ENCODE measurements at regions not wholly inside any gene's neighbourhood (a gene's known extent, or its start where the extent isn't known, plus 50 kb on each side); places are given as distances from the start of the nearest gene placed in this dataset.
"Not testable (repeated sequence)": the region's sequence is repeated elsewhere in the genome, so short reads cannot be mapped to it uniquely, and the experiment has no call there.

- DNase-seq, result no peak
Measured at GRCh38 chr1:218494449-218494852, 149.3 kb downstream of the TGFB2 start.

DNA sequence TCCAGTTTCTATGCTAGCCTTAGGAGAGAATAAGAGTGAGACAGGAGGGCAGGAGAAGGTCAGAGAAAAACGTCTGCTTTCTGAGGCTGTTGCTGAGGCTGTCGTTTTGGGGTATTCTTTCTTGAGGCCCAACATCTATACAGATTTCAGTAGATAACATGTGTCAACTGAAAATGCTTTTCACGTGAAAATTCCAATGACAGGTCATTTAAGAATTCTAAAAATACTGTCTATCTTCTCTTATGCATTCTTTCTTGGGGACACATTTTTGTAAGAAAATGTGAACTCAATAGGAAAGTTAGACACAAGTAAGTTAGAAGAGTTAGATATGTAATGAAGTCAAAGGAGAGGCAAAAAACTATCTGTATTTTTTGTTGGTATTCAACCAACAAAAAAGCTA is 150.8 kb downstream of the TGFB2 start:
- DNase-seq, result no peak

DNA sequence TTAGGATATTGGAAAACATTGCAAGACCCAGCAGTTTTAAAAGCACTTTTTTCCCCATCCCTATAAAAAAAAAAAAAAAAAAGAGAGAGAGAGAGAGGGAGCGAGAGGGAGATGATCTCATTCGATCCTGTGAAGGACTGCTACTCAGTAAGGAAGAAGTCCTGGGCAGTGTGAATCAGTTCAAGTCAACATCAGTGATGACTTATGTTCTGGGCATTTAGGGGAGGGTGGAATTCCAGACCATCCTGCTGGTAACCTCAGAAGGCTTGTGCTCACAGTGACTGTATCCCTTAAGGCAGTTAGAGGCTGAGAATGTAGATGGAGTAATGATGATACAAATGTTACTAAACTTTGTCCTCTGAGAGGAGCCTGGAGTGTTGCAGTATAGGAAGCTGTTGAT is 151.4 kb downstream of the TGFB2 start:
- no peak for DNase-seq

- no peak for DNase-seq
Measured at GRCh38 chr1:218498056-218498938, 153.2 kb downstream of the TGFB2 start.

DNA sequence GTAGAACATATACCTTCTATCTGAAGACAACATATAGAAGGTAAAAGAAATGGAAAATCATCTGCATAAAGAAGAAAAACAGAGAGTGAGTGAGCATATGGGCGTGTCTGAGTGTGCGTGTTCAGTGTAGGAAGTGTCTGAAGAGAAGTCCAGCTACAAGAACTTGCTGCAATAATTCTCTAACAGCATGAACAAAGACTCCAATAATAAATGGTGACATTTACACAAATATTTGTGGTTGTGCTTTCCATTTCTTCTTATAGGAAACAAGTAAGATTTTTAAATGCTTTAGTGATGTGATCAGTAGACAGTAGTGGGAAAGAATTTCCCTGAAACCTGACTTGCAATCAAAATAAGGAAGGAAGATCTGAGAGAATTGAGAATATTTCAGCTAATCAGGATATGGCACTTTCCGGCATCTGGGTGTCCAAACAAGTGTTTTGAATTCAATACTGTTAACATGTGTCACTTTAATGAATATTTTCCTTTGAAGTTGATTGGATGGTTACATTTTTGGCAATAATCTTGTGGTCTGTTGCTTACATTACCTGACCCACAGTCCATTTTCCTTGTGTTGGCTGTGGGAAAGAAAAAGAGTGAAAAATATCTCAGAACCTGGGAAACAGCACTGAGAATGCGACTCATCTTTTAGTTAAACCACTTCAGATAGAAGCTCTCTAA is 154.0 kb downstream of the TGFB2 start:
- no peak for DNase-seq

DNA sequence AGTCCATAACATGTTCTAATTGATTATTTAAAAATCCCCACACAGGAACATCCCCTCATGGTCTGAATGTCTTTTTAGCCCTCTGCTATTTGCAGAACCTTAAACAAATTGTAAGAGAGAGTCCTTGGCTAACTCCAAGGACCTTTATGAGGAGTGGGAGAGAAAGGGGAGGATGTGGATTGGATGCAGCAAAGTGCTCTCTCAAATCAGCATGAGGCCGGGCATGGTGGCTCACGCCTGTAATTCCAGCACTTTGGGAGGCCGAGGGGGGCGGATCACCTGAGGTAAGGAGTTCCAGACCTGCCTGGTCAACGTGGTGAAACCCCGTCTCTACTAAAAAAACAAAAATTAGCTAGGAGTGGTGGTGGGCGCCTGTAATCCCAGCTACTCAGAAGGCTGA is 154.8 kb downstream of the TGFB2 start:
- no peak for DNase-seq

- no peak for DNase-seq
Measured at GRCh38 chr1:218501161-218501560, 156.0 kb downstream of the TGFB2 start.

GRCh38 chr1:218502383-218502782 is 157.2 kb downstream of the TGFB2 start:
- DNase-seq, result no peak

- no peak for DNase-seq
Measured at GRCh38 chr1:218503102-218503501, 158.0 kb downstream of the TGFB2 start.

DNA sequence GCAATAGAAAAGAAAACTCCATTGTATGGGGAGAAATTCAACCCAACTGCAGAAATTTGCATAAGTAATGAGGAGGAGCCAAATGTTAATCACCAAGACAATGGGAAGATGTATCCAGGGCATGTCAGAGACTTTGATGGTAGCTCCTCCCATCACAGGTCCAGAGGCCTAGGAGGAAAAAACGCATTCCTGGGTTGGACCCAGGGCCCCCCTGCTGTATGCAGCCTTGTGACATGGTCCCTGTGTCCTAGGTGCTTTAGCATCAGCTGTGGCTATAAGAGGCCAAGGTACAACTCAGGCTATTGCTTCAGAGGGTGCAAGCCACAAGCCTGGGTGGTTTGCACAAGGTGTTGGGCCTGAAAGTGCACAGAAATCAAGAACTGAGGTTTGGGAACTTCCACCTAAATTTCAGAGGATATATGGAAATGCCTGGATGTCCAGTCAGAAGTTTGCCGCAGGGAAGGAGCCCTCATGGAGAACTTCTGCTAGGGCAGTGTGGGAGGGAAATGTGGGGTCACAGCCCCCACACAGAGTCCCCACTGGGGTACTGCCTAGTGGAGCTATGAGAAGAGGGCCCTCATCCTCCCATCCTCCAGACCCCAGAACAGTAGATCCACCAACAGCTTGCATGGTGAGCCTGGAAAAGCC is 162.3 kb downstream of the TGFB2 start:
- DNase-seq, result no peak

DNA sequence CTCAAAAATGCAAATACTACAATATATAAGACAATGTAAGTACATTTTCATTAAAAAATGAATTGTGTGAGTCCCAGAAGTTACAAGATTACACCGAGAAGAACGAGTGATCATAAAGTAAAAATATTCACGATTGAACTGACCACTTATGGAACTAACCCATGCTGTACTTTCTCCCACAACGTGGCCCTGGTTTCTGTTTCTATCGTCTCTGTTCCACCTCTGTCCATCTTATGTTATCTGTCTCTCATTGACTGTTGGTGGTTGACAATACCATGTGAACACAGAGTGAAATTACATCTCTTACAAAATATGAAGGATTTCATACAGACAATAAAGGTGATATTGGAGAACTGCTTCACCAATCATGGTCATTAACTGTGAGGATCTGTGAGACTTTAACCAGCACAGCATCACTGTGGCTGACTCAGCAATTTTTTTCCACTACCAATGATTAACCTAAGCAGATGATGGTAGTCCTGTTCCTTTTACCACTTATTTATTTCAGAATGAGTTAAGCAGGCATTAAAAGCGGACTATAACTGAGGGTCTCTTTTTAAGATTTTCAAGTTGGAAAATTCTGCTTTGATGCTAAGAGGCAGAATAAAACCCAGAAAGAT is 165.1 kb downstream of the TGFB2 start:
- no peak for DNase-seq

- DNase-seq, result no peak
Measured at GRCh38 chr1:218513328-218513727, 168.2 kb downstream of the TGFB2 start.

- no peak for DNase-seq
Measured at GRCh38 chr1:218514689-218515088, 169.6 kb downstream of the TGFB2 start.

GRCh38 chr1:218516526-218516925 is 171.4 kb downstream of the TGFB2 start:
- DNase-seq, result no peak

DNA sequence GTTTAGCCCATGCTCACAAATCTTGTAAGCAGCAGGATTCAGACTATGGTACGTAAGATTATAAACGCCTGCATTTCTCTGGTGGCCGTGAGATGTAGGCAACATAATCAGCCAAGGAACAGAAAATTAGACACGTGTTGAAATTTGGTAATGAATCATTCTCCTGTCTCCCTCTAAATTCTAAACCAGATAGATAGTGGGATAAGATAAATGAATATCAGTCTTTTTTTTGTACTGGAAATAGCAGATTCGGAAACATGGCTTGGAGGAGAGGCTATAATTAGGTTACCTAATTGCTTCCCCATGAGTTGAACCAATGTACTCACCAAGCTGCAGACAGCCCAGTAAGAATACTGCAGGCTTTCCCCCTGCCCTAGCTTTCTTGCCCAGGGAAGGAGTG is 172.3 kb downstream of the TGFB2 start:
- no peak for DNase-seq

- no peak for DNase-seq
Measured at GRCh38 chr1:218518216-218518740, 173.1 kb downstream of the TGFB2 start.

DNA sequence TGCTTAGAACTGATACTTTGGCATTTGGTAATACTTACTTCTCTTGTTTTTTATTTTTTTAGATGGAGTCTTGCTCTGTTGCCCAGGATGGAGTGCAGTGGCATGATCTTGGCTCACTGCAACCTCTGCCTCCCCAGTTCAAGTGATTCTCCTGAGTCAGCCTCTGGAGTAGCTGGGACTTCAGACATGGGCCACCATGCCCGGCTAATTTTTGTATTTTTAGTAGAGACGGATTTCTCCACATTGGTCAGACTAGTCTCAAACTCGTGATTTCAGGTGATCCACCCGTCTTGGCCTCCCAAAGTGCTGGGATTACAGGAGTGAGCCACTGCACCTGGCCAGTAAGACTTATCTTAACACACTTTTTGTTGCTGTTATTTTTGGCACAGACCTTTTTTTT is 175.5 kb downstream of the TGFB2 start:
- not testable (repeated sequence) for DNase-seq

DNA sequence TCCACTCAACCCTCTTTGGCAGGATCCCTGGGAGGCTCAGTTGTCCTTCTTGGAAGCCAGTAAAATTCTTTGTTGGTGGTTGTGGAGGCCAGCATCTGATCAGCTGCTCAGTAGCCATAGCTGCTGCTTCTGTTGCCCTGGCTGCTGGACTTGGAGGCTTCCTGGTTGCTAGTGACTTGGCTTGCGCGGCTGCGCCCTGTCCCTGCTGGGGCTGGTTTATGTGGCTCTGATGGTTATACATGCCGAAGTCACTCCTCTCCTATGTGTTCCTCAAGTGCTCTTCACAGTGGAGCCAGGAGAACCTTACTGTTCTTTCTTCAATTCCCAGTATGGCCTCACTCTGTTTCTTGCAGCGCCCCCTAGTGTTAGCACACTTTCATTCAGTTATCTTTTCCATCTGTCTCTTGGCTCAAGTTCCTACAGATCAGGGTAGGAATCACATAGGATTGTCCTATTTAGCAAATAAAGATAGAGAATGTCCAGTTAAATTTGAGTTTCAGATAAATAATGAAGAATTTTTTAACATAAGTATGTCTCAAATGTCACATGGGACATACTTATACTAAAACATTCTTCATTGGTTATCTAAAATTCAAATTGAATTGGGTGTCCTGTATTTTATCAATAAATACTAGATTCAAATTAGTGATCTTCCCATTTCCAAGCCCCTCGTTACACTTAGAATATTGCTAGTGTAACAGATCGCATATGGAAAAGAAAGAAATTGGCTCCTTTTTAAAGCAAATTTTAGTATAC is 176.5 kb downstream of the TGFB2 start:
- no peak for DNase-seq

DNA sequence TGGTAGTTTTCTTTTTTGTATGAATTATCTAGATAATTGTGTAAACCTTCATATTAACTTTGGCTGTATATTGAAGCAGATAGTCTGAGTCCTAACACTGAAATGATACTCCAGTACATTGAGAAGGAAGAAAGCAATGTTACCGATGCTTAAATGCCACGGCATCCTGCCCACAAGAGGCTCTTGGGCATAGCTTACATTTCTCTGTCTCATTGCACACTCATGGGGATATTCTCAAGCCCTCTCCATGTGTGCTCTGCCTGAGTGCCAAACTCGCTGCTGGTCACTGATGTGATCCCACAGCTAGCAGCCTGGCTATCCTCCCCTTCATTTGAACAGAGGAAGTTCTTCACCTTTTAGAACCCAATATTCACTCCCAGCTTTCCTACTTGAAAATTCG is 179.4 kb downstream of the TGFB2 start:
- no peak for DNase-seq

DNA sequence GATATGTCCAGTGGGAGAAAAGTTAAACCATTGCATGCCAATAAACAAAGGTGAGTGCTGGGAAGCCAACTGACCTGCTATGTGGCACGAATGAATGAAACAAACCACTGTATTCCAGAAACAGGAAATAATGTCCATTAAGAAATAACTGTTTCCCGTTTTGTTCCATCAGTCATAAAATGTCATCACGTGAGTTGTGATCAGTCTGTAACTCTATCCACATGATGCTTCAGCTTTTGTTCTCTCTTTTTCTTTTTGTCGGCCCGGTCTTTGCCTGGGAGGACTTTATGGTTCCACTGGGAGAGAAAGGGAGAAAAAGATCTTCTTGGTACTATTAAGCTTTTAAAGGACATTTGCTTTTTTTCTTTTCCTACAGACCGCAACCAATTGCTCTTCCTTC is 179.9 kb downstream of the TGFB2 start:
- no peak for DNase-seq

DNA sequence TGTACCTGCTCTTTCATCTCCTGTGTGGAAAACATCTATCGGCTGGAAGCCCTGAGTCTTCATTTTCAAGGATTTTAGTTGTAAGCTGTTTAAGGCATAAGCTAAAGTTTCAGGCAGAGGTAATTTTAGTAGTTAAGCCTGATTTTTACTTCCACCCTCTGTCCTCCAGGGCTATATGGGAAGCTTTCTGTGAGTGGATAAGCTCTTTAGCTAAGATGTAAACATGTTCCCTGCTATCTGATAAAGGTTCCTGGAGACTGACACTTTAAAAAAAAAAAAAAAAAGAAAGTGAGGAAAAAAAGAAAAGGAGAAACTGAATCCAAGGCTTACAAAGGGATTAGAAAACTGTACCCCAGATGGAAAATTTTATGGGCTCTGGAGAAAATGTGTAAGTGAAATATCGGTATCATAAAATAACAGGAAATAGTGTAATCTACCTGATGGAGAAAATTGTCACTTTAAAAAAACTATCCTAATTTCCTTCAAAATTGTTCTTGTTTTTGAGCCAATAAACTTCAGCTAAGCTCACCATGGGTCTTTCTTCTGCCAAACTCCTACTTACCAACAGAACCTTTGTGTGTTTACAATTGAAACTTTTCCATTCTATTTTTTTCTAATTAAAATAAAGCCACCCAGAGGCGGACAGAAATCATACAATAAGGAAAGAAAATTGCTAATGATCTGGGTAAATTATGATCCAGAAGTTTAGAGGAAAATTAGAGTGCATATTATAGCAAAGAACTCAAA is 180.5 kb downstream of the TGFB2 start:
- no peak for DNase-seq

GRCh38 chr1:218526198-218526580 is 181.1 kb downstream of the TGFB2 start:
- DNase-seq, result no peak

All from NCI-H2227 treated with DMSO at 0.1 percent for 48 hours (cell line).